K562 (cell line): ENCODE measurements at regions not wholly inside any gene's neighbourhood (a gene's known extent, or its start where the extent isn't known, plus 50 kb on each side); places are given as distances from the start of the nearest gene placed in this dataset.

Experiments used
- ATAC-seq: fragments of 200-7000 bp; cut with Tn5 transposase; 3 replicates; pipeline ENCODE4 v1.9.1; 2020; ENCODE audit warnings: moderate library complexity
- BruUV-seq: library from RNA; stranded (reverse); fragments of 400-500 nt; replicated peaks from 2 replicates; lab custom pipeline; 2021; lab: Mats Ljungman, UMichigan
- CTCF ChIA-PET: fragments of 300-600 bp; formaldehyde crosslinking; extraction: SDS; loops from one replicate; lab custom pipeline; 2021; ENCODE audit warnings: low intra/inter-chr PET ratio; lab: Yijun Ruan, JAX
- POLR2A ChIA-PET: fragments of 300-600, 350-650 bp; sonication (Branson Sonifier 250); formaldehyde crosslinking; extraction: SDS; loops from one replicate; lab custom pipeline; 2021; ENCODE audit warnings: antibody characterized with exemption, inconsistent platforms; lab: Yijun Ruan, JAX
- DNase-seq, 4 experiments: peaks; one replicate each; pipeline versions ENCODE4 v3.0.0 to v3.0.0-alpha.2; 2011 to 2018; ENCODE audit warnings: low spot score in 3 of 4, mixed read lengths in 3 of 4; ENCODE audit errors: extremely low read depth in 1 of 4
- FAIRE-seq: peaks from 2 replicates; lab custom pipeline; 2011; peaks lifted over from hg19 to GRCh38; lab: Jason Lieb, UNC
- H2AFZ ChIP-seq: 2 replicates; pipeline ENCODE4 v1.6.0; 2011; ENCODE audit warnings: low read depth, low read length, control low read depth, inconsistent platforms
- H3K27ac ChIP-seq: fragments of 200-600 bp; 3 replicates; pipeline ENCODE4 v1.8.0; 2011; ENCODE audit warnings: low read depth, mild to moderate bottlenecking, control low read depth, inconsistent platforms, low read length, moderate library complexity, mixed read lengths; ENCODE audit errors: extremely low read depth
- H3K27me3 ChIP-seq, 2 experiments: fragments of 300-600 bp in 1 of 2; 2 replicates in 1 of 2; 3 replicates in 1 of 2; pipeline versions ENCODE4 v1.6.0 to v1.8.0; 2011; ENCODE audit warnings: inconsistent platforms in 2 of 2, low read length in 2 of 2, mild to moderate bottlenecking in 1 of 2, mixed read lengths in 1 of 2, moderate library complexity in 1 of 2; ENCODE audit not compliant: control insufficient read depth in 2 of 2, insufficient read depth in 2 of 2
- H3K36me3 ChIP-seq: fragments of 300-600 bp; 3 replicates; pipeline ENCODE4 v1.8.0; 2011; ENCODE audit warnings: mild to moderate bottlenecking, low read length, inconsistent platforms; ENCODE audit not compliant: control insufficient read depth, insufficient read depth
- H3K4me1 ChIP-seq, 2 experiments: fragments of 200-600 bp in 1 of 2; replicated peaks in 1 of 2; 2 replicates in 1 of 2; 3 replicates in 1 of 2; pipeline versions ENCODE4 v1.5.1 to v1.8.0; 2011; ENCODE audit warnings: inconsistent platforms in 2 of 2, low read length in 2 of 2, mild to moderate bottlenecking in 1 of 2, mixed read lengths in 1 of 2, moderate library complexity in 1 of 2; ENCODE audit not compliant: control insufficient read depth in 2 of 2, insufficient read depth in 2 of 2
- H3K4me2 ChIP-seq: 2 replicates; pipeline ENCODE4 v1.6.1; 2011; ENCODE audit warnings: low read length, control low read depth, inconsistent platforms, mixed read lengths; ENCODE audit not compliant: insufficient read depth
- H3K4me3 ChIP-seq: fragments of 200-600 bp; sonication (generic), shearing (Covaris generic); 2 replicates; pipeline ENCODE4 v1.5.1; 2016; ENCODE audit warnings: control low read depth, inconsistent platforms
- H3K79me2 ChIP-seq: fragments of 200-600 bp; 3 replicates; pipeline ENCODE4 v1.8.0; 2011; ENCODE audit warnings: low read length, inconsistent platforms; ENCODE audit not compliant: control insufficient read depth, insufficient read depth
- H3K9ac ChIP-seq, 2 experiments: 2 replicates each; pipeline versions ENCODE4 v1.6.0 to v1.6.1; 2011; ENCODE audit warnings: low read depth in 2 of 2, low read length in 2 of 2, control low read depth in 1 of 2, inconsistent platforms in 1 of 2, mild to moderate bottlenecking in 1 of 2, mixed read lengths in 1 of 2; ENCODE audit not compliant: insufficient read depth in 1 of 2
- H3K9me1 ChIP-seq: one replicate; pipeline ENCODE4 v1.6.0; 2011; ENCODE audit warnings: inconsistent platforms, mild to moderate bottlenecking, low read length, moderate library complexity; ENCODE audit not compliant: control insufficient read depth, insufficient read depth
- H3K9me3 ChIP-seq: replicated peaks from 2 replicates; pipeline ENCODE4 v1.5.1; 2011; ENCODE audit warnings: low read depth, low read length, inconsistent platforms; ENCODE audit not compliant: control insufficient read depth, insufficient read depth
- H4K20me1 ChIP-seq: replicated peaks from 2 replicates; pipeline ENCODE4 v1.6.1; 2011; ENCODE audit warnings: low read length, inconsistent platforms, mixed read lengths; ENCODE audit not compliant: control insufficient read depth, insufficient read depth
- SRSF9 ChIP-seq: fragments of 200-400 bp; formaldehyde crosslinking; IDR thresholded peaks from 2 replicates; pipeline ENCODE4 v1.6.1; 2017; ENCODE audit warnings: low read depth, low read length, borderline replicate concordance
- TFE3 ChIP-seq: fragments of 450-650 bp; formaldehyde crosslinking; IDR thresholded peaks from 2 replicates; pipeline ENCODE4 v1.4.0; 2020; ENCODE audit warnings: mild to moderate bottlenecking, mixed read lengths
- USF1 ChIP-seq: sonication (generic); formaldehyde crosslinking; IDR thresholded peaks from 2 replicates; pipeline ENCODE4 v1.9.0; 2022; ENCODE audit warnings: mild to moderate bottlenecking, missing genetic modification reagents
- ZNF764 ChIP-seq: fragments of 250-450 bp; sonication (Bioruptor Pico); IDR thresholded peaks from 2 replicates; pipeline ENCODE4 v1.4.0; 2020; ENCODE audit warnings: low read depth, mild to moderate bottlenecking, moderate library complexity
- WGBS: fragments of 100-300 bp; shearing (Covaris generic); methylation state at CpG from one replicate; pipeline ENCODE4 v1.1.6; 2016; ENCODE audit warnings: low coverage, mixed read lengths; ENCODE audit not compliant: insufficient coverage; ENCODE audit errors: missing lambda C conversion rate; 5-methylcytosine and 5-hydroxymethylcytosine counted together
- in situ Hi-C: fragments of 300-500 bp; cut with MboI; formaldehyde crosslinking; loops from 4 replicates; pipeline ENCODE4 v1.15.0; 2018; ENCODE audit warnings: inconsistent platforms, mixed read lengths
- intact Hi-C: fragments of 100-400 bp; cut with micrococcal nuclease; formaldehyde crosslinking; loops from 2 replicates; pipeline ENCODE4 v1.14.2; 2022

GRCh38 chr10:53023411-53023810 is 250.8 kb upstream of the MBL2 start (continued):
- no peak for TF ChIP-seq USF1 (CRISPR knock-in tag)
- TF ChIP-seq SRSF9 = no peak

GRCh38 chr10:53022611-53023088 is 250.1 kb upstream of the MBL2 start:
- Histone ChIP-seq H3K4me3 (no peak overlapping the region), H3K4me2 (no peak overlapping the region), H2AFZ (no peak overlapping the region), H3K27me3 (no peaks in the 10 kb centered on the region), H3K27ac (no peak overlapping the region), H3K79me2 (no peaks in the 10 kb centered on the region), H3K9ac (no peak overlapping the region), H3K36me3 (no peaks in the 10 kb centered on the region), H3K4me1 (no peaks in the 10 kb centered on the region), H3K9me1 (no peaks in the 10 kb centered on the region), H3K9me3 (no peaks in the 10 kb centered on the region), H4K20me1 (no peaks in the 10 kb centered on the region)
- TF ChIP-seq ZNF764 (CRISPR knock-in tag) (no peak), TFE3 (CRISPR knock-in tag) (0 out of 2 replicates have a peak, but pooled peaks have one; percentile 6)
- WGBS = 2% methylated on average over 5 of the region's 5 CpGs
- BruUV-seq = no TSS peak
- CTCF ChIA-PET = no interaction called here
- FAIRE-seq = no peak
- POLR2A ChIA-PET = no interaction called here
- in situ Hi-C loops = no loop called here
- intact Hi-C loops = no loop called here
- ATAC-seq = no peak
- no peak for DNase-seq
